HepG2 (cell line): ENCODE measurements at regions not wholly inside any gene's neighbourhood (a gene's known extent, or its start where the extent isn't known, plus 50 kb on each side); places are given as distances from the start of the nearest gene placed in this dataset.

Source experiments
- ATAC-seq: fragments of 200-7000 bp; cut with Tn5 transposase; 3 replicates; pipeline ENCODE4 v1.9.1; 2020; ENCODE audit warnings: mild to moderate bottlenecking, moderate library complexity
- BruUV-seq: library from RNA; stranded (reverse); fragments of 400-500 nt; replicated peaks from 2 replicates; lab custom pipeline; 2021; lab: Mats Ljungman, UMichigan
- CTCF ChIA-PET: fragments of 300-600 bp; formaldehyde crosslinking; extraction: SDS; loops from one replicate; lab custom pipeline; 2021; ENCODE audit warnings: low total read pairs, inconsistent platforms, low intra/inter-chr PET ratio; lab: Yijun Ruan, JAX
- POLR2A ChIA-PET: fragments of 350-600 bp; sonication (Branson Sonifier 250); formaldehyde crosslinking; loops from one replicate; lab custom pipeline; 2020; ENCODE audit warnings: antibody characterized with exemption, inconsistent platforms; lab: Yijun Ruan, JAX
- DNase-seq: peaks from one replicate; pipeline ENCODE4 v3.0.0-alpha.2; 2015; ENCODE audit warnings: low spot score
- FAIRE-seq: peaks from 3 replicates; lab custom pipeline; 2011; peaks lifted over from hg19 to GRCh38; lab: Jason Lieb, UNC
- H2AFZ ChIP-seq: one replicate; pipeline ENCODE4 v1.6.1; 2011; ENCODE audit warnings: low read length, inconsistent platforms
- H3K27ac ChIP-seq: fragments of 300-600 bp; 3 replicates; pipeline ENCODE4 v1.8.0; 2011; ENCODE audit warnings: mixed run types, mild to moderate bottlenecking, mixed read lengths, low read length, inconsistent platforms; ENCODE audit not compliant: insufficient read depth; ENCODE audit errors: extremely low read length
- H3K27me3 ChIP-seq, 2 experiments: fragments of 200-600 bp in 1 of 2; 2 replicates in 1 of 2; 3 replicates in 1 of 2; pipeline versions ENCODE4 v1.6.0 to v1.8.0; 2011; ENCODE audit warnings: low read length in 2 of 2, mild to moderate bottlenecking in 2 of 2, moderate library complexity in 2 of 2, inconsistent platforms in 1 of 2; ENCODE audit not compliant: insufficient read depth in 2 of 2, control insufficient read depth in 1 of 2
- H3K36me3 ChIP-seq, 2 experiments: fragments of 200-600 bp in 1 of 2; replicated peaks in 1 of 2; 2 replicates in 1 of 2; 3 replicates in 1 of 2; pipeline versions ENCODE4 v1.5.1 to v1.8.0; 2011; ENCODE audit warnings: low read length in 2 of 2, inconsistent platforms in 1 of 2; ENCODE audit not compliant: insufficient read depth in 2 of 2, control insufficient read depth in 1 of 2
- H3K4me1 ChIP-seq: 2 replicates; pipeline ENCODE4 v1.5.1; 2012; ENCODE audit warnings: low read length, inconsistent platforms; ENCODE audit not compliant: insufficient read depth
- H3K4me2 ChIP-seq: 2 replicates; pipeline ENCODE4 v1.6.0; 2011; ENCODE audit warnings: low read depth, low read length, inconsistent platforms
- H3K4me3 ChIP-seq, 3 experiments: fragments of 200-600 bp in 1 of 3; sonication (generic), shearing (Covaris generic) in 1 of 3; replicated peaks in 1 of 3; 2 replicates each; pipeline ENCODE4 v1.5.1; 2011 to 2016; ENCODE audit warnings: low read length in 3 of 3, inconsistent platforms in 2 of 3, low read depth in 2 of 3, mild to moderate bottlenecking in 2 of 3, control low read depth in 1 of 3, mixed read lengths in 1 of 3; ENCODE audit not compliant: insufficient read depth in 1 of 3
- H3K79me2 ChIP-seq: one replicate; pipeline ENCODE4 v1.6.1; 2011; ENCODE audit warnings: low read length, inconsistent platforms; ENCODE audit not compliant: insufficient read depth
- H3K9ac ChIP-seq: 2 replicates; pipeline ENCODE4 v1.6.0; 2011; ENCODE audit warnings: mild to moderate bottlenecking, low read depth, low read length, inconsistent platforms; ENCODE audit not compliant: insufficient read depth
- H3K9me3 ChIP-seq: 2 replicates; pipeline ENCODE4 v1.5.1; 2012; ENCODE audit warnings: mild to moderate bottlenecking, low read length
- H4K20me1 ChIP-seq: 2 replicates; pipeline ENCODE4 v1.6.0; 2011; ENCODE audit warnings: inconsistent platforms, mild to moderate bottlenecking, low read length, moderate library complexity; ENCODE audit not compliant: insufficient read depth
- AGO2 ChIP-seq: fragments of 200-400 bp; formaldehyde crosslinking; optimal IDR thresholded peaks from 2 replicates; pipeline ENCODE3; 2017; ENCODE audit warnings: mild to moderate bottlenecking, low read depth, low read length, moderate library complexity
- HES4 ChIP-seq: sonication (generic); formaldehyde crosslinking; IDR thresholded peaks from 2 replicates; pipeline ENCODE4 v1.9.0; 2021; ENCODE audit warnings: mild to moderate bottlenecking, missing genetic modification reagents, borderline replicate concordance
- JUND ChIP-seq: sonication (generic); formaldehyde crosslinking; IDR thresholded peaks from 2 replicates; pipeline ENCODE4 v1.8.0; 2022; ENCODE audit warnings: mild to moderate bottlenecking, missing genetic modification reagents
- KDM5A ChIP-seq: fragments of 200-600 bp; sonication (generic); IDR thresholded peaks from 2 replicates; pipeline ENCODE4 v1.7.0; 2018; ENCODE audit warnings: antibody characterized with exemption, mild to moderate bottlenecking, low read length, borderline replicate concordance
- TEAD2 ChIP-seq: sonication (generic); formaldehyde crosslinking; IDR thresholded peaks from 2 replicates; pipeline ENCODE4 v1.9.0; 2021; ENCODE audit warnings: missing genetic modification reagents
- TEF ChIP-seq: sonication (generic); formaldehyde crosslinking; IDR thresholded peaks from 2 replicates; pipeline ENCODE4 v1.5.0; 2020; ENCODE audit warnings: missing genetic modification reagents
- ZHX2 ChIP-seq, 2 experiments: sonication (generic) in 1 of 2; formaldehyde crosslinking in 1 of 2; IDR thresholded peaks; 2 replicates each; pipeline versions ENCODE4 v1.6.1 to v1.9.0; 2014 to 2022; ENCODE audit warnings: antibody characterized with exemption in 1 of 2, borderline replicate concordance in 1 of 2, inconsistent platforms in 1 of 2, low read depth in 1 of 2, missing genetic modification reagents in 1 of 2
- WGBS: methylation state at CpG from one replicate; pipeline ENCODE4 v1.1.6; 2017; ENCODE audit warnings: low lambda C conversion rate; 5-methylcytosine and 5-hydroxymethylcytosine counted together
- in situ Hi-C: cut with HindIII; loops from 2 replicates; pipeline ENCODE4 v1.10.0; 2017; ENCODE audit warnings: low pct_unique_long_range_greater_than_20kb; ENCODE audit not compliant: extremely low pct_ligation_motif_present
- intact Hi-C: fragments of 100-400 bp; cut with micrococcal nuclease; formaldehyde crosslinking; loops from one replicate; pipeline ENCODE4 v1.10.0; 2022; ENCODE audit not compliant: unreplicated experiment

- Histone ChIP-seq H3K27ac (no peak overlapping the region), H2AFZ (no peak overlapping the region), H4K20me1 (no peaks in the 10 kb centered on the region), H3K9ac (no peak overlapping the region), H3K4me1 (no peaks in the 10 kb centered on the region), H3K79me2 (no peaks in the 10 kb centered on the region), H3K9me3 (no peaks in the 10 kb centered on the region), H3K4me2 (no peak overlapping the region), H3K27me3 (no peaks in the 10 kb centered on the region; a peak in 1 of 5 replicates), H3K36me3 (no peaks in the 10 kb centered on the region), H3K4me3 (no peak overlapping the region)
- intact Hi-C loops (no loop called here), in situ Hi-C loops (no loop called here)
- ChIA-PET POLR2A (no interaction called here), CTCF (no interaction called here)
- ATAC-seq (no peak), FAIRE-seq (no peak), DNase-seq (no peak)
- no peak for TF ChIP-seq TEAD2 (CRISPR knock-in tag)
- no peak for TF ChIP-seq AGO2
- no peak for TF ChIP-seq KDM5A
- no peak for TF ChIP-seq TEF (CRISPR knock-in tag)
- no peak for TF ChIP-seq JUND (CRISPR knock-in tag)
- 89% methylated on average over 27 of the region's 34 CpGs for WGBS
- BruUV-seq = no TSS peak
These were observed 171.5 kb downstream of the OLFM4 start for GRCh38 chr13:53200075-53200474.

- Histone ChIP-seq H3K9ac (no peak overlapping the region), H3K4me2 (no peak overlapping the region), H2AFZ (no peak overlapping the region), H3K79me2 (no peaks in the 10 kb centered on the region), H4K20me1 (no peaks in the 10 kb centered on the region), H3K4me1 (no peaks in the 10 kb centered on the region), H3K27ac (no peak overlapping the region), H3K9me3 (no peaks in the 10 kb centered on the region), H3K27me3 (no peaks in the 10 kb centered on the region; a peak in 1 of 5 replicates), H3K4me3 (no peak overlapping the region), H3K36me3 (no peaks in the 10 kb centered on the region)
- no TSS peak for BruUV-seq
- intact Hi-C loops (no loop called here), in situ Hi-C loops (no loop called here)
- DNase-seq (no peak), ATAC-seq (no peak), FAIRE-seq (no peak)
- ChIA-PET POLR2A (no interaction called here), CTCF (no interaction called here)
- 94% methylated on average over 68 of the region's 121 CpGs for WGBS
- no peak for TF ChIP-seq HES4
- TF ChIP-seq ZHX2 (IDR thresholded peaks at IDR 0.05; ENCODE audit: low read depth) = no peak
- TF ChIP-seq ZHX2 (CRISPR knock-in tag; IDR thresholded peaks at IDR 0.05; ENCODE audit: borderline replicate concordance) = no peak
These were observed 172.2 kb downstream of the OLFM4 start for GRCh38 chr13:53200498-53201453.
